ENCODE measurements at regions not wholly inside any gene's neighbourhood (a gene's known extent, or its start where the extent isn't known, plus 50 kb on each side); places are given as distances from the start of the nearest gene placed in this dataset.

DNA sequence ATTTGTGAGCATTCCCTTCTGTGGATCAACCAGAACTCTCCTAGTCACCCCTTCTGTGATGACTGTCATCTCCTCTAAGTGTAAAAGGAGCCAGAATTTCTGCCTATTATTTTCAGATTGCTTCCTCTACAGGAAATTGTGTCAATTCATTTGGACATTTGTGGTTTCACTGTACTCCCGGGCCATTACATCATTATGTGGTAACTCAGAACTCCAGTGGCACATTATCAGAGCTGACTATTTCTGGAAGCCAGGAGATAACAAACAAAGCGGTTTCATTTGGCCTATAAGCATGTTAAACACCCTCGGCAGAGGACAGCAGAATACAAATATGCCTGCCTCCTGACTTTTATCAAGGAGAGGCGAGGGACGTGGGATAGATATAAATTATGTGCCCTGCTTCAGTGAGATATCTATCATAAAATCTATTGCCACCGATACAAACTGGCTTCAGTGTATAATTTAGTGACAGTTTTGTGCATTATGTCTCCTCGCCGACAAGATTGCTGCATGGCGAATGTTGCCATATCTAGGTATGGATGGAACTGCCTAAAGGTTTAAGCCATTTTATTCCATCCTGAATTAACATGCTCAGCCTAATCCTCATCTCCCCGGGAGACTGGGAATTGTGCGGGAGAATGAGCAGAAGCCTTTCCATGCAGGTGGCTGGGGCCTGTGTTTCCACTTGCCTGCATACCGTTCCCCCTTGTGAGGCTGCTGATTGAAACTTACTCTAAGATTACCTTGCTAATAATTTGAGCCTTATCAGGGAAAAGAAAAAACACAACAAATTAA, 193.4 kb upstream of the SEMA6D start:
- WGBS (ENCODE audit: missing lambda C conversion rate) = 11% methylated on average over 12 of the region's 12 CpGs
- ATAC-seq (no peak), DNase-seq (ENCODE audit: low read depth in 1 of 2, low spot score in 1 of 2) (no peak), FAIRE-seq (no peak)
- POLR2A ChIA-PET = no interaction called here
- Histone ChIP-seq H3K4me1 (no peaks in the 10 kb centered on the region), H3K27ac (no peak overlapping the region), H3K4me3 (no peak overlapping the region), H3K4me2 (no peak overlapping the region), H3K9me3 (no peaks in the 10 kb centered on the region)
- CTCF ChIA-PET = no interaction called here
- TF ChIP-seq KDM5A (IDR thresholded peaks at IDR 0.05) (no peak), BHLHE40 (IDR thresholded peaks at IDR 0.05; ENCODE audit: low read depth, low read length) (no peak), EP300 (IDR thresholded peaks at IDR 0.05) (no peak), PHF8 (IDR thresholded peaks at IDR 0.05; ENCODE audit: borderline replicate concordance, low read depth) (no peak), HOXA7 (CRISPR knock-in tag; IDR thresholded peaks at IDR 0.05) (no peak)
- TF ChIP-seq, protein P1, sequence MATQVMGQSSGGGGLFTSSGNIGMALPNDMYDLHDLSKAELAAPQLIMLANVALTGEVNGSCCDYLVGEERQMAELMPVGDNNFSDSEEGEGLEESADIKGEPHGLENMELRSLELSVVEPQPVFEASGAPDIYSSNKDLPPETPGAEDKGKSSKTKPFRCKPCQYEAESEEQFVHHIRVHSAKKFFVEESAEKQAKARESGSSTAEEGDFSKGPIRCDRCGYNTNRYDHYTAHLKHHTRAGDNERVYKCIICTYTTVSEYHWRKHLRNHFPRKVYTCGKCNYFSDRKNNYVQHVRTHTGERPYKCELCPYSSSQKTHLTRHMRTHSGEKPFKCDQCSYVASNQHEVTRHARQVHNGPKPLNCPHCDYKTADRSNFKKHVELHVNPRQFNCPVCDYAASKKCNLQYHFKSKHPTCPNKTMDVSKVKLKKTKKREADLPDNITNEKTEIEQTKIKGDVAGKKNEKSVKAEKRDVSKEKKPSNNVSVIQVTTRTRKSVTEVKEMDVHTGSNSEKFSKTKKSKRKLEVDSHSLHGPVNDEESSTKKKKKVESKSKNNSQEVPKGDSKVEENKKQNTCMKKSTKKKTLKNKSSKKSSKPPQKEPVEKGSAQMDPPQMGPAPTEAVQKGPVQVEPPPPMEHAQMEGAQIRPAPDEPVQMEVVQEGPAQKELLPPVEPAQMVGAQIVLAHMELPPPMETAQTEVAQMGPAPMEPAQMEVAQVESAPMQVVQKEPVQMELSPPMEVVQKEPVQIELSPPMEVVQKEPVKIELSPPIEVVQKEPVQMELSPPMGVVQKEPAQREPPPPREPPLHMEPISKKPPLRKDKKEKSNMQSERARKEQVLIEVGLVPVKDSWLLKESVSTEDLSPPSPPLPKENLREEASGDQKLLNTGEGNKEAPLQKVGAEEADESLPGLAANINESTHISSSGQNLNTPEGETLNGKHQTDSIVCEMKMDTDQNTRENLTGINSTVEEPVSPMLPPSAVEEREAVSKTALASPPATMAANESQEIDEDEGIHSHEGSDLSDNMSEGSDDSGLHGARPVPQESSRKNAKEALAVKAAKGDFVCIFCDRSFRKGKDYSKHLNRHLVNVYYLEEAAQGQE (IDR thresholded peaks at IDR 0.05) = no peak
- TF ChIP-seq, protein P2, sequence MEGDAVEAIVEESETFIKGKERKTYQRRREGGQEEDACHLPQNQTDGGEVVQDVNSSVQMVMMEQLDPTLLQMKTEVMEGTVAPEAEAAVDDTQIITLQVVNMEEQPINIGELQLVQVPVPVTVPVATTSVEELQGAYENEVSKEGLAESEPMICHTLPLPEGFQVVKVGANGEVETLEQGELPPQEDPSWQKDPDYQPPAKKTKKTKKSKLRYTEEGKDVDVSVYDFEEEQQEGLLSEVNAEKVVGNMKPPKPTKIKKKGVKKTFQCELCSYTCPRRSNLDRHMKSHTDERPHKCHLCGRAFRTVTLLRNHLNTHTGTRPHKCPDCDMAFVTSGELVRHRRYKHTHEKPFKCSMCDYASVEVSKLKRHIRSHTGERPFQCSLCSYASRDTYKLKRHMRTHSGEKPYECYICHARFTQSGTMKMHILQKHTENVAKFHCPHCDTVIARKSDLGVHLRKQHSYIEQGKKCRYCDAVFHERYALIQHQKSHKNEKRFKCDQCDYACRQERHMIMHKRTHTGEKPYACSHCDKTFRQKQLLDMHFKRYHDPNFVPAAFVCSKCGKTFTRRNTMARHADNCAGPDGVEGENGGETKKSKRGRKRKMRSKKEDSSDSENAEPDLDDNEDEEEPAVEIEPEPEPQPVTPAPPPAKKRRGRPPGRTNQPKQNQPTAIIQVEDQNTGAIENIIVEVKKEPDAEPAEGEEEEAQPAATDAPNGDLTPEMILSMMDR (IDR thresholded peaks at IDR 0.05) = no peak

DNA sequence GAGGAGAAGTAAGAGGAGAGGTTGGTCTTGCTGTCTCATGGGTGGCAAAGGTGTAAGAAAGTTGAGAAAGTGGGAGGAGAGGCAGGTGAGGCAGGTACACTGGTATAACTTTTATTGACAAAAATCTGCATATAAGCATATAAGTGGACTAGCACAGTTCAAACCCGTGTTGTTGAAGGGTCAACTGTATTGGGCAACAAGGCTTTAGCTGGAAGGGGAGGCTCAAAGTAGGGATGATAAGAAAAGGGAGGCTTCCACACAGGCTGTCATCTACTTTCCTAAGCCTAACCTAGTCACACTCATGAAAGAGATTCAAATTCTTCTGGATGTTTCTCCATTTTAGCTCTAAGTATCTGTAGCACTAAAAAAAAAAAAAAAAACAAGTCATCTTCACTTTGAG, 188.1 kb upstream of the SEMA6D start:
- H3K4me3 ChIP-seq = no peak overlapping the region
- 0% methylated on average over 1 of the region's 1 CpG for WGBS (ENCODE audit: missing lambda C conversion rate)
- ATAC-seq (no peak), FAIRE-seq (no peak), DNase-seq (ENCODE audit: low read depth in 1 of 2, low spot score in 1 of 2) (no peak)
- POLR2A ChIA-PET = no interaction called here
- no peaks in the 10 kb centered on the region for H3K4me1 ChIP-seq
- H3K4me2 ChIP-seq = no peak overlapping the region
- no peak overlapping the region for H3K27ac ChIP-seq
- CTCF ChIA-PET = no interaction called here
- TF ChIP-seq ZFP36 (IDR thresholded peaks at IDR 0.05; ENCODE audit: borderline replicate concordance, partially characterized antibody) = no peak
- no peak for TF ChIP-seq ZC3H11A (IDR thresholded peaks at IDR 0.05)
- no peak for TF ChIP-seq CBX2 (IDR thresholded peaks at IDR 0.05; ENCODE audit: borderline replicate concordance, low read depth)
- no peak for TF ChIP-seq RNF2 (IDR thresholded peaks at IDR 0.05; ENCODE audit: borderline replicate concordance, low read depth)
- TF ChIP-seq, protein P3, sequence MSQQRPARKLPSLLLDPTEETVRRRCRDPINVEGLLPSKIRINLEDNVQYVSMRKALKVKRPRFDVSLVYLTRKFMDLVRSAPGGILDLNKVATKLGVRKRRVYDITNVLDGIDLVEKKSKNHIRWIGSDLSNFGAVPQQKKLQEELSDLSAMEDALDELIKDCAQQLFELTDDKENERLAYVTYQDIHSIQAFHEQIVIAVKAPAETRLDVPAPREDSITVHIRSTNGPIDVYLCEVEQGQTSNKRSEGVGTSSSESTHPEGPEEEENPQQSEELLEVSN (IDR thresholded peaks at IDR 0.05; ENCODE audit: borderline replicate concordance, low read depth) = no peak
- TF ChIP-seq MAFK (IDR thresholded peaks at IDR 0.05; ENCODE audit: partially characterized antibody) = no peak
- no peak for TF ChIP-seq JUN (IDR thresholded peaks at IDR 0.05)
- no peak for TF ChIP-seq RFX5 (IDR thresholded peaks at IDR 0.05)
- TF ChIP-seq ESRRA (IDR thresholded peaks at IDR 0.05; ENCODE audit: borderline replicate concordance, low read length) = no peak
- TF ChIP-seq EHMT2 (IDR thresholded peaks at IDR 0.05; ENCODE audit: low read depth) = no peak
- TF ChIP-seq HOXB5 (CRISPR knock-in tag; IDR thresholded peaks at IDR 0.05) = no peak
- TF ChIP-seq FOSB (CRISPR knock-in tag; IDR thresholded peaks at IDR 0.05) = no peak
- TF ChIP-seq MYC (IDR thresholded peaks at IDR 0.05; ENCODE audit: borderline replicate concordance, low read length) = no peak
- TF ChIP-seq, protein P4, sequence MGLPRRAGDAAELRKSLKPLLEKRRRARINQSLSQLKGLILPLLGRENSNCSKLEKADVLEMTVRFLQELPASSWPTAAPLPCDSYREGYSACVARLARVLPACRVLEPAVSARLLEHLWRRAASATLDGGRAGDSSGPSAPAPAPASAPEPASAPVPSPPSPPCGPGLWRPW (IDR thresholded peaks at IDR 0.05) = no peak
- no peaks in the 10 kb centered on the region for H3K9me3 ChIP-seq

Measured in A549 (cell line).